NB4 (cell line): ENCODE measurements at regions not wholly inside any gene's neighbourhood (a gene's known extent, or its start where the extent isn't known, plus 50 kb on each side); places are given as distances from the start of the nearest gene placed in this dataset.

Source experiments
- DNase-seq: peaks from one replicate; pipeline ENCODE4 v3.0.0; 2010; ENCODE audit warnings: low read depth
- H3K4me3 ChIP-seq: one replicate; pipeline ENCODE4 v1.5.1; 2011; ENCODE audit warnings: mild to moderate bottlenecking, low read depth, low read length, moderate library complexity
- CTCF ChIP-seq: IDR thresholded peaks from one replicate; pipeline ENCODE4 v1.5.1; 2012; ENCODE audit warnings: low read depth, low read length
- MAX ChIP-seq: IDR thresholded peaks from 2 replicates; pipeline ENCODE4 v1.6.1; 2011; ENCODE audit warnings: low read depth, low read length
- MYC ChIP-seq: IDR thresholded peaks from 2 replicates; pipeline ENCODE4 v1.6.1; 2011; ENCODE audit warnings: low read depth, low read length
- POLR2A ChIP-seq: IDR thresholded peaks from 2 replicates; pipeline ENCODE4 v1.6.1; 2011; ENCODE audit warnings: mild to moderate bottlenecking; ENCODE audit not compliant: insufficient read length; ENCODE audit errors: extremely low read depth

GRCh38 chr7:68965351-68965750, 632.9 kb upstream of the AUTS2 start:
- H3K4me3 ChIP-seq, result no peak overlapping the region
- DNase-seq, result no peak
- TF ChIP-seq MAX (no peak), CTCF (no peak), MYC (no peak), POLR2A (no peak)

GRCh38 chr7:68967598-68967997, 630.7 kb upstream of the AUTS2 start:
- H3K4me3 ChIP-seq, result no peak overlapping the region
- TF ChIP-seq CTCF (no peak), MYC (no peak), POLR2A (no peak), MAX (no peak)
- no peak for DNase-seq

- DNase-seq, result peak; percentile 41
- TF ChIP-seq POLR2A (no peak), CTCF (no peak), MAX (no peak), MYC (no peak)
- H3K4me3 ChIP-seq, result no peak overlapping the region
Measured at GRCh38 chr7:68969571-68969970, 628.7 kb upstream of the AUTS2 start.

GRCh38 chr7:68971634-68972340, 626.5 kb upstream of the AUTS2 start:
- no peak overlapping the region for H3K4me3 ChIP-seq
- no peak for TF ChIP-seq MAX
- TF ChIP-seq POLR2A, result no peak
- TF ChIP-seq CTCF, result no peak
- TF ChIP-seq MYC, result no peak
- DNase-seq, result no peak

- H3K4me3 ChIP-seq, result no peak overlapping the region
- no peak for DNase-seq
- TF ChIP-seq POLR2A, result no peak
- TF ChIP-seq MAX, result no peak
- TF ChIP-seq CTCF, result no peak
- TF ChIP-seq MYC, result no peak
Measured at GRCh38 chr7:68977385-68978055, 620.8 kb upstream of the AUTS2 start.
